Activated T-helper 9 cell treated with anti-CD3 and anti-CD28 coated beads, Interleukin-2, amount 50 U/mL, for 16 hours (primary cell): ENCODE measurements at regions not wholly inside any gene's neighbourhood (a gene's known extent, or its start where the extent isn't known, plus 50 kb on each side); places are given as distances from the start of the nearest gene placed in this dataset.
"Not testable (repeated sequence)": the region's sequence is repeated elsewhere in the genome, so short reads cannot be mapped to it uniquely, and the experiment has no call there.

Experiments
- DNase-seq: peaks from one replicate; pipeline ENCODE4 v3.0.0-alpha.2; 2020; ENCODE audit warnings: low read depth

GRCh38 chr14:103186909-103187586 is 63.8 kb downstream of the TNFAIP2 start:
- no peak for DNase-seq

- DNase-seq = no peak
These were observed 64.7 kb downstream of the TNFAIP2 start for GRCh38 chr14:103187911-103188310.

- DNase-seq = peak; percentile 1
These were observed 65.7 kb downstream of the TNFAIP2 start for GRCh38 chr14:103188810-103189480.

- no peak for DNase-seq
These were observed 66.5 kb downstream of the TNFAIP2 start for GRCh38 chr14:103189481-103190470.

GRCh38 chr14:103190741-103191140 is 67.5 kb downstream of the TNFAIP2 start:
- no peak for DNase-seq

- DNase-seq = no peak
These were observed 68.6 kb downstream of the TNFAIP2 start for GRCh38 chr14:103191844-103192243.

- DNase-seq = no peak
These were observed 69.1 kb downstream of the TNFAIP2 start for GRCh38 chr14:103192246-103192840.

GRCh38 chr14:103192861-103193260 is 69.6 kb downstream of the TNFAIP2 start:
- DNase-seq = not testable (repeated sequence)

- not testable (repeated sequence) for DNase-seq
These were observed 70.2 kb downstream of the TNFAIP2 start for GRCh38 chr14:103193491-103193890.

GRCh38 chr14:103194256-103195045 is 71.2 kb downstream of the TNFAIP2 start:
- no peak for DNase-seq

- no peak for DNase-seq
These were observed 72.8 kb downstream of the TNFAIP2 start for GRCh38 chr14:103195828-103196615.

- no peak for DNase-seq
These were observed 73.5 kb downstream of the TNFAIP2 start for GRCh38 chr14:103196716-103197115.

GRCh38 chr14:103198131-103199105 is 75.2 kb downstream of the TNFAIP2 start:
- DNase-seq = no peak

- DNase-seq = no peak
These were observed 75.9 kb downstream of the TNFAIP2 start for GRCh38 chr14:103199124-103199523.

GRCh38 chr14:103201801-103202200 is 78.5 kb downstream of the TNFAIP2 start:
- DNase-seq = no peak

GRCh38 chr14:103204852-103205540 is 81.7 kb downstream of the TNFAIP2 start:
- no peak for DNase-seq

- no peak for DNase-seq
These were observed 82.3 kb downstream of the TNFAIP2 start for GRCh38 chr14:103205541-103205906.

- no peak for DNase-seq
These were observed 82.8 kb downstream of the TNFAIP2 start for GRCh38 chr14:103206023-103206481.
